NCI-H774 (cell line): ENCODE measurements at regions not wholly inside any gene's neighbourhood (a gene's known extent, or its start where the extent isn't known, plus 50 kb on each side); places are given as distances from the start of the nearest gene placed in this dataset.
"Not testable (repeated sequence)": the region's sequence is repeated elsewhere in the genome, so short reads cannot be mapped to it uniquely, and the experiment has no call there.

Experiments used
- DNase-seq: peaks from one replicate; lab custom pipeline; 2025; lab: John Stamatoyannopoulos, UW

- not testable (repeated sequence) for DNase-seq
Measured at GRCh38 chr5:20797216-20797615, 809.2 kb upstream of the CDH18 start.

- DNase-seq: not testable (repeated sequence)
Measured at GRCh38 chr5:20784755-20785154, 796.8 kb upstream of the CDH18 start.

GRCh38 chr5:20783484-20783883 is 795.5 kb upstream of the CDH18 start:
- not testable (repeated sequence) for DNase-seq

GRCh38 chr5:20771338-20771737 is 783.3 kb upstream of the CDH18 start:
- DNase-seq: not testable (repeated sequence)

GRCh38 chr5:20765074-20765473 is 777.1 kb upstream of the CDH18 start:
- not testable (repeated sequence) for DNase-seq

GRCh38 chr5:20759459-20759858 is 771.5 kb upstream of the CDH18 start:
- DNase-seq: not testable (repeated sequence)

- DNase-seq: not testable (repeated sequence)
Measured at GRCh38 chr5:20752179-20752578, 764.2 kb upstream of the CDH18 start.

- not testable (repeated sequence) for DNase-seq
Measured at GRCh38 chr5:20735715-20736114, 747.7 kb upstream of the CDH18 start.

- not testable (repeated sequence) for DNase-seq
Measured at GRCh38 chr5:20732223-20732622, 744.2 kb upstream of the CDH18 start.

GRCh38 chr5:20721286-20721685 is 733.3 kb upstream of the CDH18 start:
- DNase-seq: not testable (repeated sequence)

- not testable (repeated sequence) for DNase-seq
Measured at GRCh38 chr5:20711520-20712155, 723.6 kb upstream of the CDH18 start.

GRCh38 chr5:20707634-20708033 is 719.6 kb upstream of the CDH18 start:
- not testable (repeated sequence) for DNase-seq

- DNase-seq: no peak
Measured at GRCh38 chr5:20694121-20694520, 706.1 kb upstream of the CDH18 start.

- no peak for DNase-seq
Measured at GRCh38 chr5:20692913-20693312, 704.9 kb upstream of the CDH18 start.

- DNase-seq: no peak
Measured at GRCh38 chr5:20683241-20683940, 695.4 kb upstream of the CDH18 start.

GRCh38 chr5:20680718-20681302 is 692.8 kb upstream of the CDH18 start:
- no peak for DNase-seq

GRCh38 chr5:20678814-20679298 is 690.9 kb upstream of the CDH18 start:
- DNase-seq: no peak

GRCh38 chr5:20678386-20678785 is 690.4 kb upstream of the CDH18 start:
- no peak for DNase-seq

GRCh38 chr5:20660588-20660987 is 672.6 kb upstream of the CDH18 start:
- no peak for DNase-seq

GRCh38 chr5:20656262-20656661 is 668.3 kb upstream of the CDH18 start:
- no peak for DNase-seq

- DNase-seq: no peak
Measured at GRCh38 chr5:20655211-20655610, 667.2 kb upstream of the CDH18 start.

GRCh38 chr5:20654746-20655145 is 666.7 kb upstream of the CDH18 start:
- DNase-seq: no peak

GRCh38 chr5:20654033-20654432 is 666.0 kb upstream of the CDH18 start:
- no peak for DNase-seq
